SH-SY5Y (cell line): ENCODE measurements at regions not wholly inside any gene's neighbourhood (a gene's known extent, or its start where the extent isn't known, plus 50 kb on each side); places are given as distances from the start of the nearest gene placed in this dataset.

Experiments
- GATA2 ChIP-seq: IDR thresholded peaks from 2 replicates; pipeline ENCODE4 v1.6.1; 2011; ENCODE audit warnings: mild to moderate bottlenecking, low read depth, low read length
- GATA3 ChIP-seq: IDR thresholded peaks from 2 replicates; pipeline ENCODE4 v1.6.1; 2011; ENCODE audit warnings: low read depth, mild to moderate bottlenecking, low read length, moderate library complexity

DNA sequence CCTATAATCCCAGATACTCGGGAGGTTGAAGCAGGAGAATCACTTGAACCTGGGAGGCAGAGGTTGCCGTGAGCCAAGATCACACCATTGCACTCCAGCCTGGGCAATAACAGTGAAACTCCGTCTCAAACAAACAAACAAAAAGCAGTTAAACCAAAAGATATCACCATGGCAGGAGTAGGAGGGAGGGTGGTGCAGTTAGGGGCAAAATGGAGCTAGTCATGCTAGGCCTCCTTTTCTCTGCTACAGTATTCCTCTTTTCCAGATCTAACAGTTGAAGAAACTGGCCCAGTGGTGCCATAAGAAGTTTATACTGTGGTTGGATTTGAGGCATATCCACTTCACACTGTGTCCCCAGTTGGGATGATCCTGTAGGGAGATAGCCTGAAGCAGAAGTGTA, 261.6 kb downstream of the SKIDA1 start:
- TF ChIP-seq GATA3 (no peak), GATA2 (no peak)
